Kidney capillary endothelial cell (primary cell): ENCODE measurements at regions not wholly inside any gene's neighbourhood (a gene's known extent, or its start where the extent isn't known, plus 50 kb on each side); places are given as distances from the start of the nearest gene placed in this dataset.
"Not testable (repeated sequence)": the region's sequence is repeated elsewhere in the genome, so short reads cannot be mapped to it uniquely, and the experiment has no call there.

Experiments used
- DNase-seq: peaks from one replicate; pipeline ENCODE4 v3.0.0-alpha.2; 2018; ENCODE audit warnings: low spot score

DNA sequence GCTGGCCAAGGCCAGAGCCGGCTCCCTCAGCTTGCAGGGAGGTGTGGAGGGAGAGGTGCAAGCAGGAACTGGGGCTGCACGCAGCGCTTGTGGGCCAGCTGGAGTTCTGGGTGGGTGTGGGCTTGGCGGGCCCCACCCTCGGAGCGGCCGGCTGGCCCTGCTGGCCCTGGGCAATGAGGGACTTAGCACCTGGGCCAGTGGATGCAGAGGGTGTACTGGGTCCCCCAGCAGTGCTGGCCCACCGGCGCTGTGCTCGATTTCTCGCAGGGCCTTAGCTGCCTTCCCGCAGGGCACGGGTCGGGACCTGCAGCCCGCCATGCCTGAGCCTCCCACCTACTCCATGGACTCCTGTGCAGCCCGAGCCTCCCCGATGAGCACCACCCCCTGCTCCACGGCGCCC is 115.6 kb upstream of the MARK1 start:
- DNase-seq, result not testable (repeated sequence)

- no peak for DNase-seq
These were observed 117.3 kb upstream of the MARK1 start for GRCh38 chr1:220410611-220411010.

DNA sequence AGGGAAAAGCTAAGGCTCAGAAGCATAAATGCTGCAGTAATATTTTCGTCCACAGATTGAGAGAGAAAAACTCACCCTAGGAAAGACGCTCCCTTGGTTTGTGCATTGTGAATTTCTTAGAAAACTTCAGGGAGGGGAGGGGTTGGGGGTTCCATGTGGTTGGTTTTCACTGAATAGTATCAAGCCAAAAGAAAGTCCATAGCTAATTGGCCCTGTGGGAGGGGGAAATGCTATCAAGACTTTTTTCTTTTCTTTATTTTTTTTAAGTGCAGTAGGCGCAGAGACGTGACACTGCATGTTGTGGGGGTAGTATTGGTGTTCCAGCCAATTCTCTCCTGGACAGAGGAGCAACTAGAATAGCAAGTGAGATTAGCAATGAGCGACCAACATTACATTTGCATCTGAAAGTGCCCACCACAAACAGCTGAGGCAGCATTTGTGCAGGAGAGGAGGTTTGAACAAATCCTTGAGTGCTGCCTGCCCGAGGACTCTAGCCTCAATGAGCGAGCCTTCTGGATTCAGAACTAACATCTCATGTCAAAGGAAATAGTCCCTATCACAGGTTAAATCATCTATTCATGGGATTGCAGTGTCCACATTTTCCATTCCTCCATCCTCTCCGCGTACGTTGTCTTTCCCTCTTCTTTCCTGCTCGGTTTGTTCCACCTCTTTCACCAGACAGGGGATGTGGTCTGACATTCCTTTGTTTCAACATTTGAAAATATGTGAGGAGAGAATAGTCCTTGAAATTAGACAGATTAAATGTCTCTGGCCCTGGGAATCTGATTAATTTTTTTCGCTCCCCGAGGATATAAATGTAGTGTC is 118.0 kb upstream of the MARK1 start:
- no peak for DNase-seq

- no peak for DNase-seq
These were observed 120.7 kb upstream of the MARK1 start for GRCh38 chr1:220407191-220407590.

- DNase-seq, result no peak
These were observed 126.0 kb upstream of the RAB3GAP2 start for GRCh38 chr1:220398238-220398637.

DNA sequence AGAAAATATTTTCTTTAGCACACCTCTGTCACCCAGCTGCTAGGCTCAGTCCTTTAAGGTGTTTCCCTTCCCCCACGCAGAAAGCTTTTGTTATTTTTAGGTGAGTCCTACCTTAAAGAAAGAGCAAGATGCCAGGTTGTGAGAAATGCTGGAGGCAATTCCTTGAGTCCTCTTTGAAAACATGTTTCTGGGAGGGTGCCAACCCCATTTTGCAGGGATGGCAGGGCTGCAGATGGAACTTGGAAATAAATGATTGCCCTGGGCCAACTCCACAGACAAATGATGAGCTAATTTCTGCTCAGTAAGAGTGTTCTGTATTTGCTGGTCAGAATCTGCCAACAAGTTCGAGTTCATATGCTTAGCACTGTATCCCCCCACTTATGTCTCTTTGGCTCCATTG is 119.2 kb upstream of the RAB3GAP2 start:
- no peak for DNase-seq

DNA sequence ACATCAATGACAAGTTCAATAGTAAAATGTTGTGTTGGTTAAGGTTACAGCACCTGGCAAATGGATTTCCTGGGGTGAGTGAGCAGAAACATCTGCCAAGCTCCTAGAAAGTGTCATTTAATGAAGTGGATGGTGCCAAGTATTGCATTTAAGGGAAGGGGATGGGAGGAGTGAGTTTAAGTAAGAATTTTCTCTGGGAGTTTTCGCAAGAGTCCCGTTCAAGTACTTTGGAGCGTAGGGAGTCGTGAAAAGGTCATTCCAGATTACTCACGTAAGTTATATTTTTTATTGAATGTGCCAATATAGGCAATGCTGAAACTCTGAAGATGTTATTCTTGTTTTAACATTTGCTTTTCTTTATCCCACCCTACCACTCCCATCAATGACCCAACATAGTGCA is 117.4 kb upstream of the RAB3GAP2 start:
- DNase-seq, result no peak

GRCh38 chr1:220386494-220387195 is 114.4 kb upstream of the RAB3GAP2 start:
- DNase-seq, result no peak

DNA sequence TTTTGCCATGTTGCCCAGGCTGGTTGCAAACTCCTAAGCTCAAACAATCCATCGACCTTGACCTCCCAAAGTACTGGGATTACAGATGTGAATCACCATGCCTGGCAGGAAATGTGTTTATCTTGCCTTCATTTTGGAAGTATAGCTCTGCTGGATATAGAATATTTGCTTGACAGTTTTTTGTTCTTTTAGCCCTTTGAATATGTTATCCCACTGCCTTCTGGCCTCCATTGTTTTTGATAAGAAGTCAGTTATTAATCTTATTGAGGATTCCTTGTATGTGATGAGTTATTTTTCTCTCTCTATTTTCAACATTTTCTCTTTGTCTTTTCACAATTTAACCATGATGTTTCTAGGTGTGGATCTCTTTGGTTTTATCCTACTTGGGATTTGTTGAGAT is 112.9 kb upstream of the RAB3GAP2 start:
- DNase-seq, result no peak

DNA sequence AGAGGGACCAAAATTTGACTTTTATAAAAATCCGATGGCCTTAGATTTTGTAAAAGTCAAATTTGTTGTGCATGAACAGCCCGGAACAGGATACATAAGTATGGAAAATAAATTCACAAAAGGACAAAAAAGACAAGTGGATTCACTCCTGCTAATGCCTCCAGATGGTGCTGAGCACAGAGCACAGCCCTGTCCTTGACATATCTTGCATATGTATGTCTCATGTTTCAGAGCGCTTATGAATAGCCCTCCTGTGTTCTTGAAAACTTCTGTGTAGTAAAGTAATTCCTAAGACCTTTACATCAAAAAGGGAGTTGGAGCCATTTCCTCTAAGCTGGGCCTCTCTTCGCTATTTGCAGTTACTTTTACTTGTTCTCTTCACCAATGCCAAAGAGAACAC is 110.7 kb upstream of the RAB3GAP2 start:
- no peak for DNase-seq

DNA sequence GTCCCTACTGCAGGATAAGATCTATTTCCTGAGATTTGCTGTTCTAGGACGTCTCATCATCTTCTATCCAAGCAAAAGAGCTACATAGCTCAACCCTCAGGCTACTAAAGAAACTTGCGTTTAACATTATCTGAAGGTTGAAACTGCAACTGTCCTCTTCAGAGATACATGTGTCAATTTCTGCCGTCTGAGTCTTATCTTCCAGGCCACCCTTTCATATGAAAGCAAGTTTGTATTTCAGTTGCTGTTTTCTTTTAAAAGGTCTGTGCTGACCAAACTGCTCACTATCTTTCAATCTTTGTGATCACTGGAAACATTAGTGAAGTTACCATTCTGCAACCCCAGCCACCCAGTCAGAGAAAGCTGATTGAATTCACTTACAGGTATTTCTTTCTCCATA is 108.6 kb upstream of the RAB3GAP2 start:
- no peak for DNase-seq

GRCh38 chr1:220378571-220379302 is 106.5 kb upstream of the RAB3GAP2 start:
- no peak for DNase-seq

- no peak for DNase-seq
These were observed 103.5 kb upstream of the RAB3GAP2 start for GRCh38 chr1:220375715-220376114.

- DNase-seq, result no peak
These were observed 102.2 kb upstream of the RAB3GAP2 start for GRCh38 chr1:220374449-220374848.

DNA sequence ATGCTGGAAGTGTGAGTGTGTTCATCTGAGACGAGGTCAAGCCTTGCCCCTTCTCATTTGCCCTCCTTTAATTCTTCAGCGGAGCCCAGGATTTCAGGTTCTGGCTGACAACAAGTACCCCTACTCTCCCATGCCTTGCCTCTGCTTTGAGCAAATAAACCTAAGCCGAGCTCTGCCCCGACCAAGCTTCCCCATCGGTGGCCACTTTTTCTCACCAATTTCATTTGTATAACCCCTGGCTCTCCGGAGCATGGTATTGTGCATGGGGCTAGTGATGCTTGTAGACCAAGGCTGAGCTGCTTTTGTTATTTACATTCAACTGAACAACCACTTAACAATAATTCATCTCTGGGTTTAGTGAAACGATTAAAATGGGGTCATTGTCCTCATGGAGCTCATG is 100.2 kb upstream of the RAB3GAP2 start:
- DNase-seq, result no peak

- no peak for DNase-seq
These were observed 99.1 kb upstream of the RAB3GAP2 start for GRCh38 chr1:220371324-220371723.

GRCh38 chr1:220370041-220370700 is 97.9 kb upstream of the RAB3GAP2 start:
- no peak for DNase-seq

- DNase-seq, result no peak
These were observed 97.3 kb upstream of the RAB3GAP2 start for GRCh38 chr1:220369511-220369910.

- no peak for DNase-seq
These were observed 96.4 kb upstream of the RAB3GAP2 start for GRCh38 chr1:220368352-220369265.

DNA sequence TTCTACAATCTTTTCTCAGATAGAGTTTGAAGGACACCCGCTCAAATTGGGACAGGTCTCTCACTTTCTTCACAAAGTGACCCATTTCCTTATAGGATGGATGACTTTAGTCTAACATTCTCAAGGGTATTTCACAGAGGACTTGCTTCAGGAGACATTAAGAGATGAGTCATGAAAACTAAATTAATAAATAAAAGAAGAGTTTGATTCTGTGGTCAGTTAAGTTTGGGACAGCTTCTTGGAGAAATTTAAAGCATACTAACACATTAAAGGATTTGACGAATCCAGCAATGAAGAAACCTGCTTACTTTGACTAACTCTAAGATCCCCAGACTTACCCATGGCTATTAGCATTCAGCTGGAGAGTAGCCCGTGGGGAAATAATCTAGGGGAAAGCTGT is 95.6 kb upstream of the RAB3GAP2 start:
- no peak for DNase-seq

- no peak for DNase-seq
These were observed 94.0 kb upstream of the RAB3GAP2 start for GRCh38 chr1:220366269-220366668.
